Vagina (tissue), 2 donors: ENCODE measurements at regions not wholly inside any gene's neighbourhood (a gene's known extent, or its start where the extent isn't known, plus 50 kb on each side); places are given as distances from the start of the nearest gene placed in this dataset.

Experiments
- CTCF ChIP-seq, 3 experiments: fragments of 450-650 bp in 2 of 3; fragments of 200-600 bp in 1 of 3; sonication (generic) in 1 of 3; IDR thresholded peaks; one replicate each; pipeline ENCODE4 v1.5.1; 2017 to 2019; ENCODE audit warnings: antibody characterized with exemption in 3 of 3, mild to moderate bottlenecking in 2 of 3, moderate library complexity in 2 of 3
- POLR2A ChIP-seq, 2 donors: fragments of 450-650 bp; IDR thresholded peaks; one replicate each; pipeline ENCODE4 v1.6.1; 2017; ENCODE audit warnings: antibody characterized with exemption in 2 of 2, mild to moderate bottlenecking in 2 of 2, moderate library complexity in 2 of 2
- POLR2AphosphoS5 ChIP-seq, 2 donors: sonication (generic); formaldehyde crosslinking; IDR thresholded peaks; one replicate each; pipeline ENCODE4 v1.9.0; 2017; ENCODE audit warnings: antibody characterized with exemption in 2 of 2, mild to moderate bottlenecking in 2 of 2, low read depth in 1 of 2; ENCODE audit not compliant: insufficient read depth in 1 of 2

- no peak for TF ChIP-seq CTCF (IDR thresholded peaks at IDR 0.05)
- TF ChIP-seq POLR2AphosphoS5 (IDR thresholded peaks at IDR 0.05; ENCODE audit: insufficient read depth in 1 of 2, low read depth in 1 of 2), result no peak
- no peak for TF ChIP-seq POLR2A (IDR thresholded peaks at IDR 0.05)
These were observed 77.8 kb downstream of the BOD1 start for GRCh38 chr5:173538654-173539053.
